ENCODE measurements at regions not wholly inside any gene's neighbourhood (a gene's known extent, or its start where the extent isn't known, plus 50 kb on each side); places are given as distances from the start of the nearest gene placed in this dataset.

GRCh38 chr2:38474715-38475566 lies 97.9 kb upstream of the ATL2 start:
- H3K36me3 ChIP-seq = no peaks in the 10 kb centered on the region
- no peaks in the 10 kb centered on the region for H3K27me3 ChIP-seq (ENCODE audit: low read depth)

GRCh38 chr2:38474021-38474456 lies 97.0 kb upstream of the ATL2 start:
- no peaks in the 10 kb centered on the region for H3K27me3 ChIP-seq (ENCODE audit: low read depth)
- no peaks in the 10 kb centered on the region for H3K9me3 ChIP-seq (replicated peaks)
- TF ChIP-seq CTCF (IDR thresholded peaks at IDR 0.05; ENCODE audit: borderline replicate concordance) = no peak
- DNase-seq = no peak
- no peaks in the 10 kb centered on the region for H3K4me1 ChIP-seq
- no peaks in the 10 kb centered on the region for H3K36me3 ChIP-seq
- no peak overlapping the region for H3K4me3 ChIP-seq
- intact Hi-C loops (cut with micrococcal nuclease) = no loop called here
- H3K27ac ChIP-seq (replicated peaks) = no peak overlapping the region

More at GRCh38 chr2:38474715-38475566, 97.9 kb upstream of the ATL2 start:
- H3K4me1 ChIP-seq = no peaks in the 10 kb centered on the region
- peaks cover 2% of the 10 kb centered on the region for H3K9me3 ChIP-seq (replicated peaks)
- TF ChIP-seq CTCF (IDR thresholded peaks at IDR 0.05; ENCODE audit: borderline replicate concordance) = no peak
- H3K4me3 ChIP-seq = no peak overlapping the region
- no peak overlapping the region for H3K27ac ChIP-seq (replicated peaks)
- DNase-seq = no peak
- intact Hi-C loops (cut with micrococcal nuclease) = no loop called here

- no peak for TF ChIP-seq CTCF (IDR thresholded peaks at IDR 0.05; ENCODE audit: borderline replicate concordance)
- H3K27ac ChIP-seq (replicated peaks) = no peak overlapping the region
- H3K27me3 ChIP-seq (ENCODE audit: low read depth) = no peaks in the 10 kb centered on the region
- intact Hi-C loops (cut with micrococcal nuclease) = no loop called here
- no peaks in the 10 kb centered on the region for H3K4me1 ChIP-seq
- no peak for DNase-seq
- H3K36me3 ChIP-seq = no peaks in the 10 kb centered on the region
- no peak overlapping the region for H3K4me3 ChIP-seq
- no peaks in the 10 kb centered on the region for H3K9me3 ChIP-seq (replicated peaks)
Measured at GRCh38 chr2:38473333-38474005, 96.4 kb upstream of the ATL2 start.

GRCh38 chr2:38470115-38470514 lies 93.0 kb upstream of the ATL2 start:
- Histone ChIP-seq H3K9me3 (replicated peaks) (no peaks in the 10 kb centered on the region), H3K4me1 (no peaks in the 10 kb centered on the region), H3K36me3 (no peaks in the 10 kb centered on the region), H3K27ac (replicated peaks) (no peak overlapping the region), H3K4me3 (no peak overlapping the region), H3K27me3 (ENCODE audit: low read depth) (no peaks in the 10 kb centered on the region)
- no peak for DNase-seq
- intact Hi-C loops (cut with micrococcal nuclease) = no loop called here
- no peak for TF ChIP-seq CTCF (IDR thresholded peaks at IDR 0.05; ENCODE audit: borderline replicate concordance)

- no peaks in the 10 kb centered on the region for H3K27me3 ChIP-seq (ENCODE audit: low read depth)
- no peak overlapping the region for H3K4me3 ChIP-seq
- no peak overlapping the region for H3K27ac ChIP-seq (replicated peaks)
- DNase-seq = no peak
- no peaks in the 10 kb centered on the region for H3K9me3 ChIP-seq (replicated peaks)
- no peaks in the 10 kb centered on the region for H3K4me1 ChIP-seq
- no peak for TF ChIP-seq CTCF (IDR thresholded peaks at IDR 0.05; ENCODE audit: borderline replicate concordance)
- intact Hi-C loops (cut with micrococcal nuclease) = loop anchor here (10.0 kb wide), 1 partner anchor 153 kb away; no protein-coding TSS in a partner anchor
- no peaks in the 10 kb centered on the region for H3K36me3 ChIP-seq
Measured at GRCh38 chr2:38467768-38468455, 90.8 kb upstream of the ATL2 start.

Data from left ventricle myocardium inferior (tissue), 1 donor.